ENCODE measurements at regions not wholly inside any gene's neighbourhood (a gene's known extent, or its start where the extent isn't known, plus 50 kb on each side); places are given as distances from the start of the nearest gene placed in this dataset.

DNA sequence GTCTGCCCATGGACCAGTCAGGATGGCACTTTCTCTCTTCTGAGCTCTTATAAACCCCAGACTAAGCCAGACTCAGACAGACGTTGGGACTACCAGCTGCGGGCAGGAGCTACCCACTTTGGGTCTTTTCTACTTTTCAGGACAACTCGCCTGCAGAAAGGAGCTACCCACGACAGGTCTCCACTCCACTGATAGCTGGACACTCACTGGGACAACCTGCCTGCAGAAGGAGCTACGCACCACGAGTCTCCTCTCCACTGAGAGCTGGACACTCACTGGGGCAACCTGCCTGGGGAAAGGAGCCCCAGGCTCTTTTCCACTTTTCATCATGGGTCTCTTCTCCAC lies 1440.2 kb upstream of the ACO1 start:
- no peaks in the 10 kb centered on the region for H3K36me3 ChIP-seq
- no peak overlapping the region for H3K27ac ChIP-seq
- no peaks in the 10 kb centered on the region for H3K4me1 ChIP-seq
- TF ChIP-seq, protein P1, sequence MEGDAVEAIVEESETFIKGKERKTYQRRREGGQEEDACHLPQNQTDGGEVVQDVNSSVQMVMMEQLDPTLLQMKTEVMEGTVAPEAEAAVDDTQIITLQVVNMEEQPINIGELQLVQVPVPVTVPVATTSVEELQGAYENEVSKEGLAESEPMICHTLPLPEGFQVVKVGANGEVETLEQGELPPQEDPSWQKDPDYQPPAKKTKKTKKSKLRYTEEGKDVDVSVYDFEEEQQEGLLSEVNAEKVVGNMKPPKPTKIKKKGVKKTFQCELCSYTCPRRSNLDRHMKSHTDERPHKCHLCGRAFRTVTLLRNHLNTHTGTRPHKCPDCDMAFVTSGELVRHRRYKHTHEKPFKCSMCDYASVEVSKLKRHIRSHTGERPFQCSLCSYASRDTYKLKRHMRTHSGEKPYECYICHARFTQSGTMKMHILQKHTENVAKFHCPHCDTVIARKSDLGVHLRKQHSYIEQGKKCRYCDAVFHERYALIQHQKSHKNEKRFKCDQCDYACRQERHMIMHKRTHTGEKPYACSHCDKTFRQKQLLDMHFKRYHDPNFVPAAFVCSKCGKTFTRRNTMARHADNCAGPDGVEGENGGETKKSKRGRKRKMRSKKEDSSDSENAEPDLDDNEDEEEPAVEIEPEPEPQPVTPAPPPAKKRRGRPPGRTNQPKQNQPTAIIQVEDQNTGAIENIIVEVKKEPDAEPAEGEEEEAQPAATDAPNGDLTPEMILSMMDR (IDR thresholded peaks at IDR 0.05) = no peak
- no peak for TF ChIP-seq POLR2A (IDR thresholded peaks at IDR 0.05)
- 100% methylated on average over 1 of the region's 6 CpGs for WGBS (ENCODE audit: insufficient coverage, low coverage, low lambda C conversion rate, missing lambda C conversion rate)
- no peaks in the 10 kb centered on the region for H3K9me3 ChIP-seq
- intact Hi-C loops (cut with DNase I) = no loop called here
- no peak overlapping the region for H3K4me3 ChIP-seq
- H3K27me3 ChIP-seq = no peaks in the 10 kb centered on the region
- ATAC-seq (peak in 1 of 4 donors; percentile 12), DNase-seq (no peak)

DNA sequence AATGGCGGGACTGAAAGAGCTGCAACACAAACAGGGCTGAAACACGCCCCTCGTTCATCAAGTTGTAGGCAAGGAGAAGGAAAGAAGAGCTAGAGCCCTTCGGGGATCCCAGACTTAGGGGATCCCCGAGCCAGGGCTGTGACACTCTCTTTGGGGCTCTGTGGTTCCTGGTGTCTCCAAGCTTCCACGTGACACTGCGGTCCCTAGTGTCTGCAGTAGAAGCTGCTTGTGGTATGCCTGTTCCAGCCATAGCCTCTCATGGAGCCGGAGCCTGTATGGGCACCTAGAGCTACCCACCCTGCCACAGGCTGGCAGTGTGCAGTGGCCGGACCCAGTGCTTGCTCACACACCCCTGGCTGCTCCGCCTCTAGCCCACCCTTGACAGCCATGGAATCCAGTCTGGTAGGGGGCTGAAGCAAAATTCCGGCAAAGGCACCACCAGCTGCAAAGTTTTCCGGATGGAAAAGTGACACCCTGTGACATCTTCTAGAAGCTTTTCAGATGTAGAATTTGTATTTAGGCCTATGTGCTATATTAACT lies 1439.6 kb upstream of the ACO1 start:
- no peak for TF ChIP-seq POLR2A (IDR thresholded peaks at IDR 0.05)
- TF ChIP-seq, protein P1 (IDR thresholded peaks at IDR 0.05) = no peak
- Histone ChIP-seq H3K4me1 (no peaks in the 10 kb centered on the region), H3K27me3 (no peaks in the 10 kb centered on the region), H3K4me3 (no peak overlapping the region), H3K27ac (no peak overlapping the region), H3K36me3 (no peaks in the 10 kb centered on the region), H3K9me3 (no peaks in the 10 kb centered on the region)
- DNase-seq (peak in 1 of 3 donors; percentile 27), ATAC-seq (peak in 1 of 4 donors; percentile 35)
- 59% methylated on average over 4 of the region's 12 CpGs for WGBS (ENCODE audit: insufficient coverage, low coverage, low lambda C conversion rate, missing lambda C conversion rate)
- intact Hi-C loops (cut with DNase I) = no loop called here

DNA sequence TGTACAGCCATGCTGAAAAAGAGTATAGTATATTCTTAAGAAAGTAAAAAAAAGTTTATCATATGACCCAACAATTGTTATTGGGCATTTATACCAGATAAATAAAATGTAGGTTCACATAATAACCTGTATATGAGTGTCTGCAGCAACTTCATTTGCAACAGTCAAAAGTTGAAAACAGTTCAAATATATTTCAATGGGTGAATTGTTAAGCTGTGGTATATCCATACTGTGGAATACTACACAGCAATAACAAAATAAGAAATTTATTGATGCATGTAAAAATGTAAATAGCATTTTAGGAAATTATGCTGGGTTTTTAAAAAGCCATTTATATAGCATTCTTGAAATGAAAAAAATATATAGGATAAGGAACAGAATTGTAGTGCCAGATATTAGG lies 1420.1 kb upstream of the ACO1 start:
- H3K9me3 ChIP-seq = no peaks in the 10 kb centered on the region
- H3K36me3 ChIP-seq = no peaks in the 10 kb centered on the region
- no peak for DNase-seq
- TF ChIP-seq, protein P1 (IDR thresholded peaks at IDR 0.05) = no peak
- no peak for TF ChIP-seq POLR2A (IDR thresholded peaks at IDR 0.05)
- intact Hi-C loops (cut with DNase I) = no loop called here
- H3K4me1 ChIP-seq = no peaks in the 10 kb centered on the region
- no peak overlapping the region for H3K4me3 ChIP-seq
- H3K27me3 ChIP-seq = no peaks in the 10 kb centered on the region
- no peak for ATAC-seq
- no peak overlapping the region for H3K27ac ChIP-seq

DNA sequence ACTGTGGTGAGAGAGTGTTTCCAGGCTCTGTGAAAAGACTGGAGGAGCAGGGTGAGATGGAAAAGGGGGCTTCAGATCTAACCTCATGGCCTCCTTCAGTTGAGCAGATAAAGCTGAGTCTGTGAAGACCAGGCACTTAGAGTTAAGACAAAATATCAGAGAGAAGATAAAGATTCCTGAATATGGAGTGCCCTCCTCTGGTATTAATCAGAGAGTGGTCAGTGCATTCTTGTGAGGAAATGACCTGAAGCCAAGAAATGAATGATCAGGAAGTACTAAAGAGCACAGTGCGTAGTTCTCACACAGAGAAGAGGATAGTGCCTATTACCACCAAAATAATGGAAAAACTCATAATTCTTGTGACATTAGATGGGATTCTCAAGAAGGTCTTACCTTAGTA lies 1417.0 kb upstream of the ACO1 start:
- H3K27ac ChIP-seq = no peak overlapping the region
- intact Hi-C loops (cut with DNase I) = no loop called here
- ATAC-seq (peak in 1 of 4 donors; percentile 28), DNase-seq (no peak)
- no peaks in the 10 kb centered on the region for H3K27me3 ChIP-seq
- H3K36me3 ChIP-seq = no peaks in the 10 kb centered on the region
- no peaks in the 10 kb centered on the region for H3K4me1 ChIP-seq
- H3K9me3 ChIP-seq = no peaks in the 10 kb centered on the region
- H3K4me3 ChIP-seq = no peak overlapping the region
- TF ChIP-seq, protein P1 (IDR thresholded peaks at IDR 0.05) = peak in 2 of 4 donors; percentile 7 to 9
- no peak for TF ChIP-seq POLR2A (IDR thresholded peaks at IDR 0.05)
- 24% methylated on average over 1 of the region's 1 CpG for WGBS (ENCODE audit: insufficient coverage, low coverage, low lambda C conversion rate, missing lambda C conversion rate)

DNA sequence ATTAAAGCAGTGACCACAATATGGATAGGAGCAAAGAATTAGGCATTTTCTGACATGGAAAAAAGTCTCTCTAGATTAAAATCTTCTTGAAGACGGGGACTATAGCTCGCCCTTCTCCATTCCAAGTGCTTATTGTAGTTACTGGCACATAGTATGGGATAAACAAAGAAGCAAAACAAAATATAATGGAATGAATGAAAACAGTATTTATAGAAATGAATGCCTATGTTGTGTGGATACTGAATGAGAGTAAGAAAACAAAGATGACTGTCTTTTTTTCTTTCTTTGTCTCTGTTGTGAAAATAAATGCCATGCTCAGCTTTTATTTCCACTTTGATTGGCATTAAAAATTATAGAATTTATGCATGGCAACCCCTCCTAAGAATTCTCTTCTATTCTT lies 1414.3 kb upstream of the ACO1 start:
- Histone ChIP-seq H3K27me3 (no peaks in the 10 kb centered on the region), H3K27ac (no peak overlapping the region), H3K36me3 (no peaks in the 10 kb centered on the region), H3K4me1 (no peaks in the 10 kb centered on the region), H3K4me3 (no peak overlapping the region), H3K9me3 (no peaks in the 10 kb centered on the region)
- ATAC-seq = no peak
- intact Hi-C loops (cut with DNase I) = no loop called here
- TF ChIP-seq POLR2A (IDR thresholded peaks at IDR 0.05) = no peak
- TF ChIP-seq, protein P1 (IDR thresholded peaks at IDR 0.05) = no peak
- 34% methylated on average over 2 of the region's 2 CpGs for WGBS (ENCODE audit: insufficient coverage, low coverage, low lambda C conversion rate, missing lambda C conversion rate)
- no peak for DNase-seq

All from right lobe of liver (tissue), 6 donors.